ENCODE measurements at regions not wholly inside any gene's neighbourhood (a gene's known extent, or its start where the extent isn't known, plus 50 kb on each side); places are given as distances from the start of the nearest gene placed in this dataset.

DNA sequence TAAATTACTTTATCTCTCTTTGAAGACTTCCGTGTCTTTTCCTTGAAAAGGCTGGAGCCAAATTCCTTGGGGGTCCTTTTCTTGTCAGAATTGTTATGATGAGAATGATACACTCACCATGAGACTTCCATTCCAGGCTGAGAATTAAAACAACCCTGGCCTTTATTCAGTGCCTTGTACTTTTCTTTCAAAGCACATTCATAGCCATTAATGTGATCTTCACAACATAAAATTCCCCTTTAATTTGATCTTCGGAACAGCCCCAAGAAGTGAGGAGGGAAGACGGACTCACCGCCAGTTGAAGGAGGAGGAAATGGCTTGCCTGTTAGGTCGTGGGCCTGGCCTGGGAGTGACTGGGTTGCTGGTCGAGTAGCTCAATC lies 127.3 kb downstream of the DDX1 start:
- H3K27ac Mint-ChIP-seq, result no peak overlapping the region
- Histone ChIP-seq H3K79me2 (replicated peaks; ENCODE audit: insufficient read depth) (no peaks in the 10 kb centered on the region), H3K4me2 (no peak overlapping the region), H3K36me3 (ENCODE audit: insufficient read depth) (no peaks in the 10 kb centered on the region), H3K27ac (ENCODE audit: low read depth) (no peak overlapping the region), H3K27me3 (ENCODE audit: insufficient read depth) (no peaks in the 10 kb centered on the region), H3K4me3 (no peak overlapping the region), H4K20me1 (replicated peaks; ENCODE audit: insufficient read depth) (no peaks in the 10 kb centered on the region), H3K9me2 (ENCODE audit: insufficient read depth) (peaks cover 12% of the 10 kb centered on the region; the same call in 1 of the 2 replicates), H3K4me1 (ENCODE audit: insufficient read depth) (no peaks in the 10 kb centered on the region), H3F3A (replicated peaks; ENCODE audit: low read depth) (no peaks in the 10 kb centered on the region), H2AFZ (no peak overlapping the region)
- ATAC-seq (no peak), DNase-seq (ENCODE audit: low spot score) (no peak)
- peaks cover 4% of the 10 kb centered on the region; the same call in 1 of the 3 replicates for H3K4me1 Mint-ChIP-seq
- no peaks in the 10 kb centered on the region for H3K36me3 Mint-ChIP-seq (ENCODE audit: low read depth)
- H3K9me3 Mint-ChIP-seq, result no peaks in the 10 kb centered on the region
- peaks cover 4% of the 10 kb centered on the region for H3K27me3 Mint-ChIP-seq (ENCODE audit: insufficient read depth, low read depth, poor library complexity)
- TF ChIP-seq, protein P1, sequence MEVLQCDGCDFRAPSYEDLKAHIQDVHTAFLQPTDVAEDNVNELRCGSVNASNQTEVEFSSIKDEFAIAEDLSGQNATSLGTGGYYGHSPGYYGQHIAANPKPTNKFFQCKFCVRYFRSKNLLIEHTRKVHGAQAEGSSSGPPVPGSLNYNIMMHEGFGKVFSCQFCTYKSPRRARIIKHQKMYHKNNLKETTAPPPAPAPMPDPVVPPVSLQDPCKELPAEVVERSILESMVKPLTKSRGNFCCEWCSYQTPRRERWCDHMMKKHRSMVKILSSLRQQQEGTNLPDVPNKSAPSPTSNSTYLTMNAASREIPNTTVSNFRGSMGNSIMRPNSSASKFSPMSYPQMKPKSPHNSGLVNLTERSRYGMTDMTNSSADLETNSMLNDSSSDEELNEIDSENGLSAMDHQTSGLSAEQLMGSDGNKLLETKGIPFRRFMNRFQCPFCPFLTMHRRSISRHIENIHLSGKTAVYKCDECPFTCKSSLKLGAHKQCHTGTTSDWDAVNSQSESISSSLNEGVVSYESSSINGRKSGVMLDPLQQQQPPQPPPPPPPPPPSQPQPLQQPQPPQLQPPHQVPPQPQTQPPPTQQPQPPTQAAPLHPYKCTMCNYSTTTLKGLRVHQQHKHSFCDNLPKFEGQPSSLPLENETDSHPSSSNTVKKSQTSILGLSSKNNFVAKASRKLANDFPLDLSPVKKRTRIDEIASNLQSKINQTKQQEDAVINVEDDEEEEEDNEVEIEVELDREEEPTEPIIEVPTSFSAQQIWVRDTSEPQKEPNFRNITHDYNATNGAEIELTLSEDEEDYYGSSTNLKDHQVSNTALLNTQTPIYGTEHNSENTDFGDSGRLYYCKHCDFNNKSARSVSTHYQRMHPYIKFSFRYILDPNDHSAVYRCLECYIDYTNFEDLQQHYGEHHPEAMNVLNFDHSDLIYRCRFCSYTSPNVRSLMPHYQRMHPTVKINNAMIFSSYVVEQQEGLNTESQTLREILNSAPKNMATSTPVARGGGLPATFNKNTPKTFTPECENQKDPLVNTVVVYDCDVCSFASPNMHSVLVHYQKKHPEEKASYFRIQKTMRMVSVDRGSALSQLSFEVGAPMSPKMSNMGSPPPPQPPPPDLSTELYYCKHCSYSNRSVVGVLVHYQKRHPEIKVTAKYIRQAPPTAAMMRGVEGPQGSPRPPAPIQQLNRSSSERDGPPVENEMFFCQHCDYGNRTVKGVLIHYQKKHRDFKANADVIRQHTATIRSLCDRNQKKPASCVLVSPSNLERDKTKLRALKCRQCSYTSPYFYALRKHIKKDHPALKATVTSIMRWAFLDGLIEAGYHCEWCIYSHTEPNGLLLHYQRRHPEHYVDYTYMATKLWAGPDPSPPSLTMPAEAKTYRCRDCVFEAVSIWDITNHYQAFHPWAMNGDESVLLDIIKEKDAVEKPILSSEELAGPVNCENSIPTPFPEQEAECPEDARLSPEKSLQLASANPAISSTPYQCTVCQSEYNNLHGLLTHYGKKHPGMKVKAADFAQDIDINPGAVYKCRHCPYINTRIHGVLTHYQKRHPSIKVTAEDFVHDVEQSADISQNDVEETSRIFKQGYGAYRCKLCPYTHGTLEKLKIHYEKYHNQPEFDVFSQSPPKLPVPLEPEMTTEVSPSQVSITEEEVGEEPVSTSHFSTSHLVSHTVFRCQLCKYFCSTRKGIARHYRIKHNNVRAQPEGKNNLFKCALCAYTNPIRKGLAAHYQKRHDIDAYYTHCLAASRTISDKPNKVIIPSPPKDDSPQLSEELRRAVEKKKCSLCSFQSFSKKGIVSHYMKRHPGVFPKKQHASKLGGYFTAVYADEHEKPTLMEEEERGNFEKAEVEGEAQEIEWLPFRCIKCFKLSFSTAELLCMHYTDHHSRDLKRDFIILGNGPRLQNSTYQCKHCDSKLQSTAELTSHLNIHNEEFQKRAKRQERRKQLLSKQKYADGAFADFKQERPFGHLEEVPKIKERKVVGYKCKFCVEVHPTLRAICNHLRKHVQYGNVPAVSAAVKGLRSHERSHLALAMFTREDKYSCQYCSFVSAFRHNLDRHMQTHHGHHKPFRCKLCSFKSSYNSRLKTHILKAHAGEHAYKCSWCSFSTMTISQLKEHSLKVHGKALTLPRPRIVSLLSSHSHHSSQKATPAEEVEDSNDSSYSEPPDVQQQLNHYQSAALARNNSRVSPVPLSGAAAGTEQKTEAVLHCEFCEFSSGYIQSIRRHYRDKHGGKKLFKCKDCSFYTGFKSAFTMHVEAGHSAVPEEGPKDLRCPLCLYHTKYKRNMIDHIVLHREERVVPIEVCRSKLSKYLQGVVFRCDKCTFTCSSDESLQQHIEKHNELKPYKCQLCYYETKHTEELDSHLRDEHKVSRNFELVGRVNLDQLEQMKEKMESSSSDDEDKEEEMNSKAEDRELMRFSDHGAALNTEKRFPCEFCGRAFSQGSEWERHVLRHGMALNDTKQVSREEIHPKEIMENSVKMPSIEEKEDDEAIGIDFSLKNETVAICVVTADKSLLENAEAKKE (CRISPR knock-in tag; IDR thresholded peaks at IDR 0.05), result no peak
- TF ChIP-seq ZNF114 (CRISPR knock-in tag; IDR thresholded peaks at IDR 0.05), result no peak
- H3K4me3 Mint-ChIP-seq, result no peak overlapping the region

DNA sequence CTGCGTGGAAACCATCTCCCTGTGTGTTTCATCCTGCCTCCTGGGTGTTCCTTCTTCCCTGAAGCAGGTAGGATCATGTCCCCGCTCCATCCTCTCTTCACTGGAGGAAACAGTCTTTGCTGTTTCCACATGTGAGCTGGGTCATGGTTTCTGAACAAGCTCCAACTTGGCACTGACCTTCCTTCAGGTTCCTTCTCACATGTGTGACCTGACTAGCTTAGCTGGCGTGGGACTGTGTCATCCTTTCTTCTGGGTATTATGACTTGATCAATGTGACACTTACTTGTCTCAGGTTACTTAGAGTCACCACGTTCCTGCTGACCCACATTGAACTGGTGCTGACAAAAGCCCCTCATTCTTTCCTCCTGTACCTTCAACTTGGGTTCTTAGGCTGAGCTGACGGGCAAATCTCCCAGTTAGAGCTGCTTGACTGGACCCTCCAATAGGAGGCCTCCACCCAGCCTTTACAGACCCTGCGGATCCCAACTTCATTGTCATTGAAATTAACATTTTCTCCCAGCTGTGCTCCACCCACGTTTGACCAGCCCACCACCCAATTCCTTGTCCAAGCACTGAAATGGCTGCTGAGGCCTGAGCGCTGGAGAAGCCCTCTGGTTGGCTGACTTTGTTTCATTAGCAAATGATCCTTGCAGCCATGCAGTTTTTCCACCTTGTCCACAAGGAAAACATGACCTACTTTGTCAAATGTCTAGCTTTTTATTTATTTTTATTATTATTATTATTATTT lies 128.1 kb downstream of the DDX1 start:
- Mint-ChIP-seq H3K36me3 (ENCODE audit: low read depth) (no peaks in the 10 kb centered on the region), H3K4me1 (peaks cover 4% of the 10 kb centered on the region; the same call in 1 of the 3 replicates), H3K4me3 (no peak overlapping the region), H3K9me3 (no peaks in the 10 kb centered on the region), H3K27ac (no peak overlapping the region), H3K27me3 (ENCODE audit: insufficient read depth, low read depth, poor library complexity) (peaks cover 4% of the 10 kb centered on the region)
- H3K79me2 ChIP-seq (replicated peaks; ENCODE audit: insufficient read depth), result no peaks in the 10 kb centered on the region
- no peak overlapping the region for H3K4me3 ChIP-seq
- H3K27me3 ChIP-seq (ENCODE audit: insufficient read depth), result no peaks in the 10 kb centered on the region
- H3K27ac ChIP-seq (ENCODE audit: low read depth), result no peak overlapping the region
- ATAC-seq (no peak), DNase-seq (ENCODE audit: low spot score) (no peak)
- H3K4me1 ChIP-seq (ENCODE audit: insufficient read depth), result no peaks in the 10 kb centered on the region
- peaks cover 12% of the 10 kb centered on the region; the same call in 1 of the 2 replicates for H3K9me2 ChIP-seq (ENCODE audit: insufficient read depth)
- H3K4me2 ChIP-seq, result no peak overlapping the region
- TF ChIP-seq, protein P1 (CRISPR knock-in tag; IDR thresholded peaks at IDR 0.05), result no peak
- H3F3A ChIP-seq (replicated peaks; ENCODE audit: low read depth), result no peaks in the 10 kb centered on the region
- no peak overlapping the region for H2AFZ ChIP-seq
- H3K36me3 ChIP-seq (ENCODE audit: insufficient read depth), result no peaks in the 10 kb centered on the region
- H4K20me1 ChIP-seq (replicated peaks; ENCODE audit: insufficient read depth), result no peaks in the 10 kb centered on the region

All from GM23338 (cell line).